Common myeloid progenitor, CD34-positive (primary cell): ENCODE measurements at regions not wholly inside any gene's neighbourhood (a gene's known extent, or its start where the extent isn't known, plus 50 kb on each side); places are given as distances from the start of the nearest gene placed in this dataset.

Experiments
- CTCF ChIA-PET: fragments of 350-600 bp; sonication (Branson Sonifier 250); formaldehyde crosslinking; loops from one replicate; lab custom pipeline; 2021; ENCODE audit warnings: antibody characterized with exemption; lab: Charles Lee
- POLR2A ChIA-PET: fragments of 350-600 bp; sonication (Branson Sonifier 250); formaldehyde crosslinking; loops from one replicate; lab custom pipeline; 2021; ENCODE audit warnings: antibody characterized with exemption; lab: Charles Lee
- DNase-seq, 3 donors: peaks; one replicate each; pipeline versions ENCODE4 v3.0.0 to v3.0.0-alpha.2; 2013
- H3K27ac ChIP-seq, 2 experiments: 1 replicate in 1 of 2; 2 replicates in 1 of 2; pipeline ENCODE4 v1.7.0; 2013; ENCODE audit warnings: inconsistent platforms in 2 of 2, low read length in 2 of 2, mild to moderate bottlenecking in 2 of 2, low read depth in 1 of 2, moderate library complexity in 1 of 2; ENCODE audit not compliant: severe bottlenecking in 2 of 2, insufficient read depth in 1 of 2, poor library complexity in 1 of 2
- H3K27me3 ChIP-seq, 5 experiments: replicated peaks in 2 of 5; 1 replicate in 3 of 5; 2 replicates in 2 of 5; pipeline versions ENCODE4 v1.6.1 to v1.7.0; 2013; ENCODE audit warnings: low read length in 4 of 5, mild to moderate bottlenecking in 2 of 5, moderate library complexity in 2 of 5, inconsistent platforms in 1 of 5; ENCODE audit not compliant: insufficient read depth in 5 of 5, control insufficient read depth in 4 of 5
- H3K36me3 ChIP-seq, 4 experiments: 1 replicate in 2 of 4; 2 replicates in 2 of 4; pipeline versions ENCODE4 v1.6.1 to v1.7.0; 2013; ENCODE audit warnings: low read length in 3 of 4, control low read depth in 1 of 4, mild to moderate bottlenecking in 1 of 4; ENCODE audit not compliant: control insufficient read depth in 4 of 4, insufficient read depth in 4 of 4
- H3K4me1 ChIP-seq, 4 experiments: 1 replicate in 3 of 4; 2 replicates in 1 of 4; pipeline versions ENCODE4 v1.6.1 to v1.7.1; 2013; ENCODE audit warnings: low read length in 3 of 4, mild to moderate bottlenecking in 3 of 4, control low read depth in 1 of 4, inconsistent platforms in 1 of 4, moderate library complexity in 1 of 4; ENCODE audit not compliant: control insufficient read depth in 4 of 4, insufficient read depth in 4 of 4; ENCODE audit errors: control extremely low read depth in 1 of 4
- H3K4me3 ChIP-seq, 7 experiments: 1 replicate in 4 of 7; 2 replicates in 3 of 7; pipeline versions ENCODE4 v1.5.1 to v1.7.0; 2013; ENCODE audit warnings: mild to moderate bottlenecking in 7 of 7, low read length in 6 of 7, moderate library complexity in 6 of 7, inconsistent platforms in 2 of 7, low read depth in 2 of 7, control low read depth in 1 of 7; ENCODE audit not compliant: insufficient read depth in 4 of 7, control insufficient read depth in 1 of 7; ENCODE audit errors: extremely low read depth in 1 of 7
- H3K9me3 ChIP-seq, 5 experiments: 1 replicate in 4 of 5; 2 replicates in 1 of 5; pipeline versions ENCODE4 v1.6.1 to v1.7.1; 2013; ENCODE audit warnings: low read length in 4 of 5, mild to moderate bottlenecking in 2 of 5, inconsistent platforms in 1 of 5, low read depth in 1 of 5, moderate library complexity in 1 of 5; ENCODE audit not compliant: control insufficient read depth in 4 of 5, insufficient read depth in 2 of 5; ENCODE audit errors: control extremely low read depth in 1 of 5
- WGBS: methylation state at CpG from one replicate; pipeline ENCODE4 v1.1.5; 2013; ENCODE audit not compliant: insufficient coverage; 5-methylcytosine and 5-hydroxymethylcytosine counted together

- Histone ChIP-seq H3K9me3 (no peaks in the 10 kb centered on the region), H3K4me1 (peaks cover 0 to 3% (median 0%) of the 10 kb centered on the region in 4 experiments), H3K27me3 (no peaks in the 10 kb centered on the region), H3K36me3 (no peaks in the 10 kb centered on the region), H3K4me3 (no peak overlapping the region), H3K27ac (no peak overlapping the region)
- POLR2A ChIA-PET, result no interaction called here
- CTCF ChIA-PET, result no interaction called here
- 90% methylated on average over 6 of the region's 11 CpGs for WGBS
- no peak for DNase-seq
Observed at GRCh38 chr5:96582343-96582742, 79.8 kb upstream of the CAST start.

DNA sequence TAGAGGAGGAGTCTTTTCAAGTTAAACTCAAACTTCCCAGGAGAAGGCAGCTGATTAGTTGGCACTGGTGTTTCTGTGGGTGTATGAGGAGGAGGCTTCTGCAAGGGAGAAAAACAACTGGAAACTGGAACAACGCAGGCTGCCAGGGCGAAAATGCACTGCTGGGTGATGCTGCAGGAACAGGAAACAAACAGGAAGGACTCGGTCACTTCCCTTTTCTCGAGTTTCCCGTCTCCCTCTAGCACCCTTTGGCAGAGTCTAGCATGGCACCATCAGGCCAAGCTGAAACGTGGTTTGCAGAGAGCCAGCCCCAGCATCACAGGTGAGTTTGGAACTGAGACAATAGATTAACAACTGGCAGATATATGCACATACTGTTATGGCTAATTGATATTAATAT lies 77.5 kb upstream of the CAST start:
- Histone ChIP-seq H3K9me3 (no peaks in the 10 kb centered on the region), H3K27ac (no peak overlapping the region), H3K36me3 (no peaks in the 10 kb centered on the region), H3K4me1 (peaks cover 0 to 3% (median 0%) of the 10 kb centered on the region in 4 experiments), H3K27me3 (no peaks in the 10 kb centered on the region), H3K4me3 (no peak overlapping the region)
- POLR2A ChIA-PET, result no interaction called here
- WGBS, result 8% methylated on average over 4 of the region's 6 CpGs
- DNase-seq, result peak; percentile 15 to 44 (median 31)
- CTCF ChIA-PET, result interaction anchor here (2.3 kb wide), 1 partner anchor 239 kb away, joined by 5 read pairs; no protein-coding TSS in a partner anchor

DNA sequence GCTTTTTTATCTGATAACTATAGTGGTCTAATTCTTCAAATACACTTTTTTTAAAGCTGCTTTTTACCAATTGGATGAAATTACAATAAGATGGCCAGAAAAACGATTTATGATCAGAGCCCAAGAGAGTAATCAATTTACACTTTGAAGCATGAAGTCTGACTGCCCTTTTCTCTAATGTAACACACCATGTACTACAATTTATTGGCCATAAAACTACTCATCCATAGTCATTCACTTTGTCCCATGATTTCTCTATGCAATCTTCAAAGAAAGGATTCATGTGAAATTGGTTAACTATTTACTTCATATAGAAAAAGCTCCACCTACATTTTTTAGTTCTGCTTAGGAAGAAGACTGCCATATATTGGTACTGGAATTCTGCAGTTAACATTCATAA lies 73.6 kb upstream of the CAST start:
- WGBS, result 100% methylated on average over 1 of the region's 1 CpG
- Histone ChIP-seq H3K27me3 (no peaks in the 10 kb centered on the region), H3K27ac (no peak overlapping the region), H3K9me3 (no peaks in the 10 kb centered on the region), H3K4me3 (no peak overlapping the region), H3K4me1 (peaks cover 0 to 3% (median 0%) of the 10 kb centered on the region in 4 experiments), H3K36me3 (no peaks in the 10 kb centered on the region)
- no peak for DNase-seq
- ChIA-PET POLR2A (no interaction called here), CTCF (interaction anchor here (0.9 kb wide), 1 partner anchor 13 kb away, joined by 4 read pairs; no protein-coding TSS in a partner anchor)

DNA sequence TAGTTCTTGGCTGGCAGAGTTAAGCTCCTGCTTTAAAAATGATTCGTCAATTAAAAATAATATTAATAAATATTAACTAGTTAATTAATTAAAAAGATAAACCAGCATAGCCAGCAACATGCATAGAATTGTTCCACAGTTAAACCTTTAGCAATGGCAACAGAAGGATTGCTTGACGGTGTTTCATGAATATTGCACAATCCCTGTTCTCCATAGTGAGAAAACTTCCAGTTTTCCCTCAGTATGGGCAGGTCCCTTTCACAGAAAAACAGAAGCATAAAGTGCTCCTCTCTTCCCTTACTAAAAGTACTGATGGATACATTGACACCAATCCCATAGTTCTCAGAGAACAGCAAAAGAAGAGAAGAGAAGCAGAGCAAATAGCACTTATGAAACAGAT lies 71.4 kb upstream of the CAST start:
- no peaks in the 10 kb centered on the region for H3K36me3 ChIP-seq
- DNase-seq, result no peak
- peaks cover 0 to 2% (median 0%) of the 10 kb centered on the region in 5 experiments for H3K27me3 ChIP-seq
- no peak overlapping the region for H3K4me3 ChIP-seq
- CTCF ChIA-PET, result interaction anchor here (3.1 kb wide), 1 partner anchor 11 kb away, joined by 12 read pairs; no protein-coding TSS in a partner anchor
- POLR2A ChIA-PET, result interaction anchor here (1.0 kb wide), 1 partner anchor 11 kb away, joined by 3 read pairs; no protein-coding TSS in a partner anchor
- no peaks in the 10 kb centered on the region for H3K4me1 ChIP-seq
- H3K27ac ChIP-seq, result no peak overlapping the region
- H3K9me3 ChIP-seq, result no peaks in the 10 kb centered on the region
- whole genome bisulfite sequencing, result 100% methylated on average over 1 of the region's 2 CpGs

DNA sequence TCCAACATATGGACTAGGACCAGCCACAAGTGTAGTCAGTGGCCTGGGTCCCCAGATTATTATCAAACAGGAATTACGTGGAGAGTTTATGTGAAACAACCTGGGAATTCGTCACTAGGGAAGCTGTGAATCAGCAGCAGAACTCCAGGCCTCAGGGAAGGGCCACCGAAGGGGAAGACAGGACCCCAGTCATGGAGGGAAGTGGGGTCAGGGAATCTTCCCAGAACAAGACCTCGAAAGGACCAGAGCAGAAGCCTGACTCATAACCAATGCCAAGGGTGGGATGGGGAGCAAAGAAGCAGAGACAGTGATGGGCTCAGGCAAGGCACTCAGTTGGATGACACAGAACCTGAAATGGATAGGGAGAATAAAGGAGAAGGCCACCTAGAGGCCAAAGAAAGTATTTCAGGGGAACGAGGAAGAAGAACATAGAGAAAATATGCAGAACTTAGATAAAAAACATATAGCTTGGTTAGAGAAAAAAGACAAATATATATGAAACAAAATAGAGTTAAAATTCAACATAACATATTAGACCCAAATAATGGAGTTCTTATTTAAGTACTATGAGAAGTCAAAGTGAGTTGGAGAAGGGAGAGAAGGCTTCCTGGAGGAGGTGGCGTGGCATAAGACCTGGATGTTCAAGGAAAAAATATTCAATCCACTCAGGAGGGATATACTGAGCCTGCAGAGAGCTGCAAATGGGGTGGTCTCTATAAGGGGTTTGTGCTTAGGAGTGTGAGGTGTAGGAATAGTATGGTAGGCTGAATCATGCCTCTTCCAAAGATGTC lies 66.7 kb upstream of the CAST start:
- no peak overlapping the region for H3K4me3 ChIP-seq
- no peak overlapping the region for H3K27ac ChIP-seq
- H3K9me3 ChIP-seq, result no peaks in the 10 kb centered on the region
- peak; percentile 17 to 54 (median 51) for DNase-seq
- H3K27me3 ChIP-seq, result peaks cover 0 to 5% (median 0%) of the 10 kb centered on the region in 5 experiments
- no peaks in the 10 kb centered on the region for H3K36me3 ChIP-seq
- ChIA-PET POLR2A (interaction anchor here (1.2 kb wide), 1 partner anchor 12 kb away, joined by 3 read pairs; no protein-coding TSS in a partner anchor), CTCF (interaction anchor here (0.6 to 1.9 kb wide), 5 partner anchors 9 to 255 kb away, joined by 3 to 5 read pairs (median 4); no protein-coding TSS in a partner anchor)
- WGBS, result 96% methylated on average over 5 of the region's 6 CpGs
- H3K4me1 ChIP-seq, result no peaks in the 10 kb centered on the region

DNA sequence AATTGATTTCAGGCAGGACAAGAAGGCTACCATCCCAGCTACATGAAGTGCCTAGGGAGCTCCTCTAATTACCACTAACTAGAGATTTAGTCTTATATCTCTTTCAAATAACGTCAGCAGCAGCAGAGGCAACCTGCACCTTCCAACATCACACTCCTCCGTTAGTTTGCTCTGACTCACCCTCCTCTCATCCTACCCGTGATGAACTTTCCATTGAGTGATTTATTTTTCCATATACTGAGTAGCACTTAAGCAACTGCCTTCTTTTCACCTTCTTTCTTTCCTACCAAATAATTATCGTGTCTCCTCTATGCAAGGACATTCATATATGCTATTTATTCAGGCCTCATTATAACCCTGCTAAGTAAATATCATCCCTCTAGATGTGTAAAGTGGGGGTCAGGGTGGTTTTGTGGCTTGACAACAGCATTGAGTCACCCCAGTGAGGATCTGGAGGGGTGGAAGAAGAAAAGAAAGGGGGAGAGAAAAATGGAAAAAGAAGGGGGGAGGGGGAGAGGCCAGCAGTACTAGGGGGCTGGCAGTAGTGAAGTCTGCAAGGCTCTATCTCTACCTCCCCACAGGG lies 64.6 kb upstream of the CAST start:
- Histone ChIP-seq H3K4me1 (no peaks in the 10 kb centered on the region), H3K4me3 (no peak overlapping the region), H3K27ac (no peak overlapping the region), H3K9me3 (no peaks in the 10 kb centered on the region), H3K36me3 (no peaks in the 10 kb centered on the region), H3K27me3 (peaks cover 0 to 6% (median 2%) of the 10 kb centered on the region in 5 experiments)
- POLR2A ChIA-PET, result no interaction called here
- 100% methylated on average over 3 of the region's 4 CpGs for WGBS
- CTCF ChIA-PET, result interaction anchor here (0.9 to 1.9 kb wide), 4 partner anchors 20 to 257 kb away, joined by 3 to 8 read pairs (median 4); no protein-coding TSS in a partner anchor
- no peak for DNase-seq
